HG03469 (cell line): ENCODE measurements at regions not wholly inside any gene's neighbourhood (a gene's known extent, or its start where the extent isn't known, plus 50 kb on each side); places are given as distances from the start of the nearest gene placed in this dataset.

Experiments
- ATAC-seq: cut with Tn5 transposase; IDR thresholded peaks from one replicate; pipeline ENCODE4 v1.9.1; 2021; ENCODE audit warnings: mild to moderate bottlenecking, moderate library complexity, moderate number of reproducible peaks; ENCODE audit not compliant: unreplicated experiment

DNA sequence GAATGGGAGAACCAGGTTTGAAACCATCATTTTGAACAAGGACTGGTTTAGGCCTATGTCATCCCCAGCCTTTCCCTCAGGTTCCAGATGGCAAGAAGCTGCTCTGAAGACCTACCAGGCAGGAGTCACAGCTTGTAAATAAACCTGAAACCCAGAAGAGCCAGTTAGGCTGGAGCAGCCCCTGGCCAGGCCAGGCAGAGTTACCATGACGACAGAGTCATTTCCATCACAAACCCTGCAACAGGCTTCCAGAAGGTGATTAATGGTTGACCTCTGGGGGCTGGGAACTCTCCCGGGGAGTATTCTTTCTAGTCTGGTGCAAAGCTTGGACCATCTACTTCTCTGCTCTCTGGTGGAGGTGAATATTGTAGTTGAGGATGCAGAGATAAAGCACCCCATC lies 164.1 kb upstream of the NCAM1 start:
- no peak for ATAC-seq

DNA sequence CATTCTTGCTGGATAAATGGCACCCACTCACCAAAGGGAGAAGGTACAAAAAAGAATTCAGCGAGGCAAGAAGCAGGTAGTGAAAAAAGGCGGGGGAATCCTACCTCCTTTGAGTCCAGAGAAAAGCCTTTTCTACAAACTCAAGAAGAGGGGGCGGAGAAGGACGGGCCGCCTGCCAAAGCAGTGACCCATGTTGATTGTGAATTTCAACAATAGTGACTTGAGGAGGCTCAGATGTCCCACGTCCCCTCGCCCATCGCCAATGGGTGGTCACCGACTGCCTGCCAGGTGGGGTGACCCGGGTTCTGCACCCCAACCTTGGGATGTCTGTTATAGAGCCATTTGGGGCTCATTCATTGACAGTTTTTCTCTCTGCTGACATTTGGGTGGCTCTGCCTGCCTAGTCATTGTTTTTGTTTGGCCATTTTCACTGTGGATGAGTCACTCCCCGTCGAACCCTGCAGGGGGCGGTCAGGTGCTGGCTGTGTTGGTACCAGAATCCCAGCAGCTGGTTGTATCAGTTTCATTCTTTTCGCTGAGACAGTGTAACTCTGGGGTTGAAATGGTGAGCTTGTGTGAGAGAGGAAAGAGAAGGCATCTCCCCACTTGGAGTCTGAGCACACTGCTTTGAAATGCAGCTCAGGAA lies 163.4 kb upstream of the NCAM1 start:
- ATAC-seq: no peak

DNA sequence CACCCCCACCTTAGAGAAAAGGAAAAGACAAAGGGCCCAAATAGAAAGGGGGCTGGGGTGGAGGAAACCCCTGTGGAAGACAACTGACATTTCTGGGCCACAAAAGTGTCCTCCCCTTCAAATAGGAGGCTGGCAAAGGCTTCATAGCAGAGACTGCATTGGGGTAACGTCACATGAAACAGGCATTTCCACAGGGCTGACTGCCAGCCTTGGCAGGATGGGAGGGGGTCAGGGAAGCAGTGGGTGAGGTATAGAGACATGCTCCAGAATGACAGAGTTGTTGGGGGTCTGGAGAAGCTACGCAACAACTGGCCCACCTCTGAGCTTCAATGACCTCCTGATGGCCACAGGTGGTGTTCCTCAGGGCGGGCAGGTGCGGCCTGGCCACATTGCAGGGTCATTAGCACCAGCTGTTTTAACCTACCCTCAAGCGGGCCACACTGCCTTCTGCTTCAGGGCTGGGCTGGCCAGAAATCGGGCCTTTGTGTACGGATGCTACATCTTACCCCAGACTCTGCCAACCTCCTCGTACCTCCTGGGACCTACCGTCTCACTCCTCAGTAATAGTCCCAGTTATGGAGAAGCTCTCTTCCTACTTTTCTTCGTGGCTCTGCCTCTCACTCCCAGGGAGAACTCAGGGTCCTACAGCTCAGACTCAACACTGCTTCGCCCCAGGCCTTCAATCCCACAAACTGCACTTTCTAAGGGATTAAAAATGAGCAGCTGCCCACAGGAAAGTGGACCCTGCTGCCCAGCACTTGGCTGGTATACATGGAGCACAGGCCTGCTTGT lies 160.0 kb upstream of the NCAM1 start:
- ATAC-seq: no peak

DNA sequence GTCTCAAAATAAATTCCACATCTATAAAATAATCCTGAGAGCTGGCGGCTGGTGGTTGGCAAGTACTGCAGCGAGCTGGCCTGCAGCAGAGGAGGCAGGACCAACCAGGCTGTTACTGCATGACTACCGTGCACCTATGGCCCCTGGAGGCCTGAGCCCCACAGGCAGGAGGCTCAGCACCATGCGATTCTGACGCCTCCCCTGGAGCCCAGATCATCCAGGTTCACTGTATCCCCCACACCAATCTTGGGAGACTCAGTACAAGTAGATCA lies 159.5 kb upstream of the NCAM1 start:
- ATAC-seq: no peak

DNA sequence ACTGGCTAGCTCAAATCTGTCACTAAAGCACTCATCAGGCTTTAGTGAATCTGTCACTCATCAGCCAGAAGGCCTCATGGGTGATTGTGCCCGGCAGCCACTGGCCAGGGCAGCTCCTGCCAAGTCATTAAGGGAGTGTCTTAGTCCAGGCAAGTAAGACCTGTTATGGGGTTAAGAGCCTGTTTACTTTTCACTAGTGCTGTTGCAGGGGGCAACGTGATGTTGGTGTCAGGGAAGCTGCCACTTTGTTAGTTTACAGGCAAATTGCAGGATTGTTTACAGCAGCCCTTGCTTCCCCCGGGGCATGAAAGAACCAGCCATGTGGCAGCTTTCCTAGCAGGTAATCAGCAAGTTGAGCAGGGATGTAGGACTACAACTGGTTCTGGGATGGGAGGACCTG lies 155.6 kb upstream of the NCAM1 start:
- ATAC-seq: no peak

DNA sequence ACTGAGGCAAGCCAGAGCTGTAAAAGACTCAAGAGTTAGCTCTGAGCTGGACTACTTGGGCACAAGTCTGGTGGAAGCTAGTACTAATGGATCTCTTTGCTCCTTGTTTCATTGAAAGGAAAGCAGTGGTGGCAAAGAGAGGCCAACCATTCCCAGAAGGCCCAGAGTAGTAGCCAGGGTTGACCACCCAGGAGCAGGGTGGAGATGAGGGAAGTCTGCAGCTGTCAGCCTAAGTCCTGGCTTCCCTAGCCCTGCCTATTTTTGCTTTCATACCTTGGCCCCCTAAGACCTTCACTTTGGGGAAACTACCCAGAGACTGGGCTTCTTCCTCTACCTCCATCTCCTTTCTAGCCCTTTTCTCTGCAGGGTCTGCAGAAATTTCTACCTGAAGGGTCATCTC lies 155.0 kb upstream of the NCAM1 start:
- no peak for ATAC-seq

DNA sequence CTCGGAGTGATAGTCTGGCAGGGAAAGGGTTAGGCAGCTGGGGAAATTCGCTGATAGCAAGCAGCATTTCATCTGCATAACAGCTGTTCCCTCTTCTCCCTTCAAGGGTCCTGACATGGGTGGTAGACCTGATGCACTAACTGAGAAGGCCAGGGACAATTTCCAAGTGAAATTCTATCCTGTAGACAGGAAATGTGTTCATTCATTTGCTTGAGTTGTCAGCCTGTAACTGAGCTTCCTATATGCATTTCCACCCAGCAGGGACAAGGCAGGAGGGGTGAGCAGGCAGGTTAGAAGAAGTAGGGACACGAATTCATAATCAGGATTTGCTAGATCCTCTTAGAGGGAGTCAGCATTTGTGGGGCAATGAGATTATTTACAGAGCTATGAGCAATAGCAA lies 154.3 kb upstream of the NCAM1 start:
- no peak for ATAC-seq

DNA sequence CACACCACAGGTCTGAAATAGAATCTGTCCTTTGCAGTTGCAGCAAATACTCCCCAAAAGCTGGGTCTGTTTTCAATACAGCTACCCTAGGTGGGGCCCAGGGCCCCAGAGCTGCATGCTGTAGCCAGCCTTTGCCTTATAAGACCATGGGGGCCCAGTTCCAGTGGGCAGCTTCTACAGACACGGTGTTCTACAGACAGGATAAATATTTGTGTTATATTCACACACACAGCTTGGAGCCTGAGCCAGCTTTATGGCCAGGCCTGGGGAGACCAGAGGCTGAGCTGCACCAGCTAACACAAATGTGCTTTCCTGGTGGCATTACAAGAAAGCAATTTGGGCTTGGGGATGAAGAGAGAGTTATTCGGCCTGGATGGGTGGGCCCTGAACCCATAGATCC lies 151.8 kb upstream of the NCAM1 start:
- no peak for ATAC-seq

DNA sequence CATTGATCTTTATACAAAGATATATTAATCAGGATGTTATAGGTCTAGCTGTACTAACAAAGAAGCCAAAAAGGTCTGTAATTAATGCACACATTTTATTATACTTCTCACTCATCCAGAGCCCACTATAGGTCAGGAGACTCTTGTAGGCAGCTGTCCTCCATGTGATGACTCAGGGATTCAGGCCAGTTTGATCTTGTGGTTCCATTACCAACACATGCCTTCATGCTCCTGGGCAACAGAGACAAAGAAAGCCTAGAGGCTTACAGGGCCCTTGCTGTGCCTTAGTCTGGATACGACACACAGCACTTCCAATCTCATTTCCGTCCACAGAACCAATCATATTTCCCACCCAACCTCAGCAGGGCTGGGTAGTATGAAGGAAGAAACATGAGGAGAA lies 150.3 kb upstream of the NCAM1 start:
- no peak for ATAC-seq

DNA sequence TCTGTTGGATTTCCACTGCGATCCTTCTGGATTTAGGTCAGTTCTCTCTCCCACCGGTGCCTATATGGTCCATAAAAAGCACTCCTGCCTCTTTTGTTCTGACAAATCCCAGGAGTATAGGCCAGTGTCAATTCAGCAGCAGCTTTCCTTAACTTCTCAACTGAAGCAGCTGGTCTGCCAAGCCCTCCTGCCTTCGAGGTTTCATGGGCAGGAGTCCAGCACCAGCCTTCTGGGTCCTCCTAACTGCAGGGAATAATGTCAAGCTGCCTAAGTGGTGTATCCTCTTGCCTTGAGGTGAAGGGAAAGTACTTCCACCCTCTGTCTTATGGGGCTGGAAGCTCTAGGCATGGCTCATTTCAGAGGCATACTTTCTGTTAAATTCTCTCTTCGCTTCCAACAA lies 149.4 kb upstream of the NCAM1 start:
- no peak for ATAC-seq

DNA sequence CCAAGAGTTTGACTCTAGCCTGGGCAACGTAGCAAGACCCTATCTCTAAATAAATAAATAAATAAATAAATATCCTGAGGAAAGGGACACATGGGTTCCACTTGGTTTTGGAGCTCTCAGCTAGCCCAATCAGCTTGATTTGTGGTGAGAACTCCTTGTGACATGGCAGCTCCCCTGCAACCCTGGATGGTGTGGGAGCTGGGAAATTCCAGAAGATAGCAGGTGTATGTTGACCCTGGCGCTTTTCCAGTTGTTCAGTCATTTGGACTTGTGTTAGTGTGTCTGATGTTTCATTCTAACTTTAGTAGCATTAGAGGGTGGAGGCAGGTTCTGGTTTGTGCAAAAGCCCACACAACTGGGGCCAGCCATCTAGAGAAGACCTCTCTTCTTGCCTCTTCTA lies 148.5 kb upstream of the NCAM1 start:
- no peak for ATAC-seq

DNA sequence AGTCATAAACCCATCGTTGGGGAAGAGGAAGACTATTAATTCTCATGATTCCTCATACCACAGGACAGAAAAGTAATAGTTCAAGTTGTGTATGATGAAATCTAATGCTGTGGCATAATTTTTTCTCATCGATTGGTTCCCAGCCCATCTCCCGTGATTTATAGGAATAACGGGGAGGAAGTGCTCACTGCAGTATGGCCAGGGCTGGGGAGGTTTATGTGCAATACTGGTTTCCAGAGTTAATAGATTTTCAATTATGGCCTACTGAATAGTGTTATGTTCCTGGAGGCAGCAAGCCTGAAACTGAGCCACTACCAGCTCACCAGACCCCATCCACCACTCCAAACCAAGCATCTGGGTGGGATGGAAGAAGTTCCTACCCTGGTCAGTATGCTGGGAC lies 147.1 kb upstream of the NCAM1 start:
- no peak for ATAC-seq

DNA sequence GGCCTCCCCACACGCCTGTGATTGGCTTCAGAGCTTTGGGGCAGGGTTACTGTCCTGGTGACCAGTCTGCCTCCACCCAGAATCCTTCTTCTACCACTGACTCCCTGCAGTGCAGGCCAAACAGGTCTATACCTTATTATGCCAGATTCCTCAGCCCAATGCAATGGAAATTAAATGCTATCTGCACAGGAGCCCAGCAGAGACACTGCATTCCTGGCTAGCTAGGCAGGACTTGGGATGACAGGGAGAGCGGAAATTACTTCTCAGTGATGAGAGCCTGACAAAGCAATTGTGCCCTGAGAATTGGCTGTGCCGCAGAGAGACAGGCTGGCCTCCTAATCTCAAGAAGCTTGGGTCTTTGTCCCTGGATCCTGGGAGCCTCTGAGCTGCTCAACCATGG lies 143.8 kb upstream of the NCAM1 start:
- no peak for ATAC-seq

DNA sequence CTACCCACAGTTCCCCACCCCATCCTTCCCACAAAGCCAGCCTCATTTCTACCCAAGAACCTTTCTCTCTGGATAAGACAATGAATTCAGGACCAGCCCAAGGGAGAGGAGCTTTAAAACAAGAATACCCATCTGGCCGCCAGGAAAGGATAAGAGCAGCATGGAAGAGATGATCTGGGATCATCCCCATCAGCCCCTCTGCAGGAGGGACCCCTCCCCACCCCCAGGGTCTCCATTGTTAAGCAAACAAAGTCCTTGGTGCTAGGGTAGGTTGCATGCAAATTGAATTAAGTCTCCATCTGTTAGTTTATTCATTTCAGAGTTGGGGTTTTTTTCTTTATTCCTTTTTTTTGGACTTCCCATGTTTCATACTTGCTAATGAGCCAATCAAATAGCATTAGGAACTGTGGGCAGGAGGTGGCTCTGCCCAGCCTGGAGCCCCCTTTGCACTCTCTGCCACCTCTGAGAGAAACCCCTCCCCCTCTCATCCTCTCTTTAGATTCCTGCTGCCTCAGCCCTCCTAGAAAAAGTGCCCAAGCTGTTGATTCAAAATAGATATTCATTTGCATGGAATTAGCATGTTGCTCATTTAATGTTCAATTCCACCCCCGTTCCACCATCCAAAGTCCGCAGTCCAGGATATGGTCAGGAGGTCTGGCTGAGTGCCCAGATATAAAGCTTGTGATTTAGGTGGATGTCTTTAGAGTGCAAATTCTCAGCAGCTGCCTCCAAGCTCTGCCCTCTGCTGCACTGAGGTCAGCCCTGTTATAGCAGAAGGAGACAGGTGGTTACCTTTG lies 138.5 kb upstream of the NCAM1 start:
- no peak for ATAC-seq

DNA sequence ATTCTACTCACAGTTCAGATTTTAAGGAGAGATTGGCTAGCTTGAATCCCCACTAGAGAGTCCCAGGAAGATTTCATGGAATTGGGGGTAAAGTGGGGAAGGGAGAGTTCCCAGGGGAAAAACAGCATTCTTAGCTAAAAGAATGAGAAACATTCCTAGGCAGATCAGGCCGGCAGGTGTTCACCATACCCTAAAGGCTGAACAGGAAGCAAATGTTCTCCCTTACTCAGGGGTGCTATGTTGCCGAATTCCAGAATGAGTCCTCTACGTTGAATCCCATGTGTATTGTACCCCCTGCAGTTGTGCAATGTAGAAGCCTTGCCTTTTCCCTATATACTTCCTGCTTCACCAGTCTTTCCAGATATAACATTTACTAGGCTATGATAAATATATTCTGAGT lies 135.2 kb upstream of the NCAM1 start:
- ATAC-seq: no peak

DNA sequence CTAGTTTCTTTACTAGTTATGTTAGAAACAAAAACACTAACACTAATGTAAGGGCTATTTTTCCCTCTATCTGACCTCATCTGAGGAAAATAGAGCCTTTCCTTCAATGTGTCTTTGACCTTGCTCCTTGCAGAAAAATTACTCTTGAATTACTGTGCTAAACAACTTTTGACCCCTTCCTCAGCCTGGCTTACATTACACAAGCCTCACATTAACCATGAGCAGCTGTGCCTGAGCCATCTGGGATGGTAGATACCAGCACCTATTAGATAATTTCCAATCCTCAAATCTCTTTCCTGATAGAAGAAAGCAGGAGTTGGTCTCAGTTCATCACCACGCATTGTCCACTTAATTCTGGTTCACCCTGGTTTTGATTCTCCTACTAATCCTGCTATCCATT lies 134.4 kb upstream of the NCAM1 start:
- ATAC-seq: no peak

DNA sequence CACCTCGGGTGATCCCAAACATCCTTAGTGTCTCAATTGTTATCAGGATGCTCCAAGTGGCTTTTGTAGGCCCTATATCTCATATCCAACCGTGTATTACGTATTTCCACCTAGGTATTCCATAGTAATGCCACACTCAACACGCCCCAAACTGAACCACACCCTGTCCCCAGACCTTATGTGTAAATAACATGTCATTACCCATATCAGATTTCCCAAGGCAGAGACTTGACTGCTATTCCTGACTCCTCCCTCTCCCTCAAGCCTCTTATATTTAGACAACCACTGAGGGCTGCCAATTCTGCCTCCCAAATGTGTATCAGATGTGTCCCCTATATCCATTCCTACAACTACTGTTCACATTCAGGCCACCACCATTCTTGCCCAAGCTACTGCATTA lies 132.8 kb upstream of the NCAM1 start:
- ATAC-seq: no peak

DNA sequence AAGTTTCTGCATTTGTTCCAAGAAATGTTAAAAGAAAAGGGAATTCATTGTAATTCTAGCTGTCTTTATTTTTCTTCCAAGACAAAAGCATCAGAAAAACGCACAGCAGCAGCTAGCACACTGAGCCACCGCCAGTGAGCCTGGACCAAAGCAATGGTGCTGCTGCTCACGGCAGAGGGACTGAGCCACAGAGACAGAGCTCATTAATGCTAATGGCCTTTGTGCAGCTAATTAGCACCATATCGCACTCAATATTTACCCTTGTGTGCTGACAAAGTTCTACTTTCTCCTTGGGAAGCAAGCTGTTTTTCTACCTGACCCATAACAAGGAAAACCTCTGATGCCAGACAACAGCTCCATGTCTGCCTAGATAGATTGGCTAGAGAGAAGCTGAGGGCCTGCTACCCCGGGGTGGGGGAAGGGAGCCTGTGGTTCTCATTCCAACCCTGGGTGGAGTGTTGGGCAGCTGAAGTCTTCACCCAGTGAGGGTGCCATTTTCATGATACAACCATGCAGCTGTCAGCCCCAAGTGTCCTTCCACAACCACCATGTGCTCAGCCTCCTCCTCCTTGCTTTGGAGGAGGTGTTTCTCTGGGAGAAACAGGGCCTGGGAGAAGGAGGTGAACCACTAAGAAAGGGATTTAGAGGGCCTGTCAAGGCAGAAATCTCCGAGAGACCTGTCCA lies 131.1 kb upstream of the NCAM1 start:
- ATAC-seq: no peak

DNA sequence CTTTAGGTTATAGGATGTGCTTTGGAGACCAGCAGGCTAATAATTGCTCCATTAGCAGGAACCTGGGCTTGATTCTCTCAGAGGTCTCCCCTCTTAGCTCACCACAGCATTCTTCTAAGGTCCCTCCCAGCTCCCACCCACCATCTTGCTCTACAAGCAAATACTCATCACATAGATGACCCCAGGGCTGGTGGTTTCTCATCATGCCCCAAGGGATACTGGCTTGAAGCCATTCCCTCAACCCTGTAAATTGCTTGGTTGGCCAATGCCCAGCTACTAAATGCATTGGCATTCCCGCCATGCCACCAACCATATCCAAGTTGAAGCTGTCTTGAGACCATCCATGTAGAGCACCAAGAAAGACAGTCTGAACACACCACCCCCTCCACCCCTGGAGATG lies 130.2 kb upstream of the NCAM1 start:
- no peak for ATAC-seq

DNA sequence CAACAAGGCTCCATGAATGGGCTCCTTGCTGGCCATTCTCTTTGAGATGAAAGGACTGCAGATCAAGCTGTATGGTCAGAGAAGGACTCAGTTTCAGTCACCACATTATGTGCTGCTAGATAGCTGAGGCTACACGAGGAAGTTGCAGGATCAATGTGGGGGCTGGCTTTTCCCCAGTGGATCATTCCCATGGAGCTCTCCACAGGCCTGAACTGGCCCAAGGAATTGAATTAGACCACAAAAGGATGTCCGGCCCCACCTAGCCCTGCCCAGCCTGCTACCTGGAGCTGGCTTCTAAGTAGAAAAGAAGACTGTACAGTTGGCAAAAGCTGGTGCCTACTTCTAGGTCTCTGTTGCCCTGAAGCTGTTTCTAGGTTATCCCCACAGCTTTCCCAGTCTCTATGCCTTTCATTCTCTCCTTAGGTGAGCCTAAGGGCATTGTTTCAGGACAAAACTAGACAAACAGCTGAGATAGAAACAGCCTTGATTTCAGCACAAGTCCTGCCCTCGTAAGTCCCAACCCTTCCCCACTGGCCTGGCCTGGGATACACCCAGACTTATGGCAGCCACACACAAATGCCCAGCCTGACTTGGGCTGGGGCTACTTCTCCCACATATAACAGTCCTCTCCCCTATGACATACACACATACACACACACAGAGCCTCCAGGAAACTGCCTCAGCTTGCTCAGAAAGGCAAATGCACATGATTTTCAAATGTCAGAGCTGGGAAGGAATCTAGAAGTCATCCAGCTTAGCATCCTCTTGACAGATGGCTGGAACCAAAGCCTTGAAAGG lies 129.1 kb upstream of the NCAM1 start:
- no peak for ATAC-seq

DNA sequence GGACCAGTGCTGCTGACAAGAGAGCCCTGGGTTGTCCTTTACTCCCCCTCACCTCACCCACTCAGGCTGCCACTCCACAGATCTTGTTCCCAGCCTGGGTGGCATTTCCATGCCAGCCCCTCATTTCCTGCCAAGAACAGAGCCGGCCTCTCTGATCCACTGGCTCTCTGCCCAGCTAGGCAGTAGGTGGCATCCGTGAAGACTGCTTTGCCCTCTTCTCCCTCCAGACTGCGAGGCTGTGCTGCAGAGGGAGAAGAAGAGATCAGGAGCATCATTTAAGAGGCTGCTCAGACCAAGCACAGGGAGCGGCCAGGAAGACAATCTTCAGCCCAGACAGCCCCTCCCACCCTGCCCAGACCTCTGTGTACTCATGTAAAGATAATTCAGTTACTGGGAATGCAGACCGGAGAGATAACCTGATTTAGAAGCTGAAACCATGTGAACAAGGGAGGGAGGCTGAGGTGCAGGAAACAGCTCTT lies 126.9 kb upstream of the NCAM1 start:
- ATAC-seq: no peak
